ENCODE measurements at regions not wholly inside any gene's neighbourhood (a gene's known extent, or its start where the extent isn't known, plus 50 kb on each side); places are given as distances from the start of the nearest gene placed in this dataset.

GRCh38 chr2:15700599-15701340, 109.1 kb downstream of the DDX1 start:
- TF ChIP-seq, protein P1, sequence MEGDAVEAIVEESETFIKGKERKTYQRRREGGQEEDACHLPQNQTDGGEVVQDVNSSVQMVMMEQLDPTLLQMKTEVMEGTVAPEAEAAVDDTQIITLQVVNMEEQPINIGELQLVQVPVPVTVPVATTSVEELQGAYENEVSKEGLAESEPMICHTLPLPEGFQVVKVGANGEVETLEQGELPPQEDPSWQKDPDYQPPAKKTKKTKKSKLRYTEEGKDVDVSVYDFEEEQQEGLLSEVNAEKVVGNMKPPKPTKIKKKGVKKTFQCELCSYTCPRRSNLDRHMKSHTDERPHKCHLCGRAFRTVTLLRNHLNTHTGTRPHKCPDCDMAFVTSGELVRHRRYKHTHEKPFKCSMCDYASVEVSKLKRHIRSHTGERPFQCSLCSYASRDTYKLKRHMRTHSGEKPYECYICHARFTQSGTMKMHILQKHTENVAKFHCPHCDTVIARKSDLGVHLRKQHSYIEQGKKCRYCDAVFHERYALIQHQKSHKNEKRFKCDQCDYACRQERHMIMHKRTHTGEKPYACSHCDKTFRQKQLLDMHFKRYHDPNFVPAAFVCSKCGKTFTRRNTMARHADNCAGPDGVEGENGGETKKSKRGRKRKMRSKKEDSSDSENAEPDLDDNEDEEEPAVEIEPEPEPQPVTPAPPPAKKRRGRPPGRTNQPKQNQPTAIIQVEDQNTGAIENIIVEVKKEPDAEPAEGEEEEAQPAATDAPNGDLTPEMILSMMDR (IDR thresholded peaks at IDR 0.05): no peak
- TF ChIP-seq POLR2A (IDR thresholded peaks at IDR 0.05): no peak

Data from right lobe of liver (tissue), 4 donors.